MM.1S (cell line): ENCODE measurements at regions not wholly inside any gene's neighbourhood (a gene's known extent, or its start where the extent isn't known, plus 50 kb on each side); places are given as distances from the start of the nearest gene placed in this dataset.

Experiments
- DNase-seq: peaks from one replicate; pipeline ENCODE4 v3.0.0-alpha.2; 2015
- H2AFZ ChIP-seq: fragments of 300-600 bp; sonication (generic); 2 replicates; pipeline ENCODE4 v1.6.0; 2016; ENCODE audit warnings: antibody characterized with exemption, low read length
- H3F3A ChIP-seq: fragments of 300-600 bp; sonication (generic); 2 replicates; pipeline ENCODE4 v1.6.1; 2016; ENCODE audit warnings: mild to moderate bottlenecking, antibody characterized with exemption, low read length, moderate library complexity, mixed read lengths; ENCODE audit not compliant: insufficient read depth
- H3K27ac ChIP-seq: fragments of 300-600 bp; sonication (generic); 2 replicates; pipeline ENCODE4 v1.5.1; 2016; ENCODE audit warnings: mild to moderate bottlenecking, low read length
- H3K27me3 ChIP-seq: fragments of 300-600 bp; sonication (generic); replicated peaks from 2 replicates; pipeline ENCODE4 v1.6.0; 2016; ENCODE audit warnings: low read length; ENCODE audit not compliant: insufficient read depth
- H3K36me3 ChIP-seq: fragments of 300-600 bp; sonication (generic); replicated peaks from 2 replicates; pipeline ENCODE4 v1.6.1; 2016; ENCODE audit warnings: mild to moderate bottlenecking, low read length, mixed read lengths; ENCODE audit not compliant: insufficient read depth
- H3K4me1 ChIP-seq: fragments of 300-600 bp; sonication (generic); 2 replicates; pipeline ENCODE4 v1.6.1; 2016; ENCODE audit warnings: low read length, mixed read lengths
- H3K4me2 ChIP-seq: fragments of 300-600 bp; sonication (generic); 2 replicates; pipeline ENCODE4 v1.6.0; 2016; ENCODE audit warnings: low read depth, low read length
- H3K4me3 ChIP-seq: fragments of 300-600 bp; sonication (generic); 2 replicates; pipeline ENCODE4 v1.5.1; 2016; ENCODE audit warnings: low read length, mixed read lengths
- H3K79me2 ChIP-seq: fragments of 300-600 bp; sonication (generic); 2 replicates; pipeline ENCODE4 v1.6.1; 2016; ENCODE audit warnings: mixed run types, low read length, mixed read lengths
- H3K9ac ChIP-seq: fragments of 300-600 bp; sonication (generic); 2 replicates; pipeline ENCODE4 v1.6.1; 2016; ENCODE audit warnings: low read length, mixed read lengths
- H3K9me2 ChIP-seq: fragments of 300-600 bp; sonication (generic); replicated peaks from 2 replicates; pipeline ENCODE4 v1.6.1; 2016; ENCODE audit warnings: mild to moderate bottlenecking, low read length, mixed read lengths; ENCODE audit not compliant: insufficient read depth
- H3K9me3 ChIP-seq: fragments of 300-600 bp; sonication (generic); replicated peaks from 2 replicates; pipeline ENCODE4 v1.6.1; 2016; ENCODE audit warnings: mild to moderate bottlenecking, low read length, mixed read lengths; ENCODE audit not compliant: insufficient read depth
- H4K20me1 ChIP-seq: fragments of 300-600 bp; sonication (generic); 2 replicates; pipeline ENCODE4 v1.6.1; 2016; ENCODE audit warnings: mild to moderate bottlenecking, low read length, moderate library complexity, mixed read lengths; ENCODE audit not compliant: insufficient read depth
- EZH2 ChIP-seq: fragments of 300-600 bp; sonication (generic); optimal IDR thresholded peaks from 2 replicates; pipeline ENCODE3; 2017; ENCODE audit warnings: low read depth, mild to moderate bottlenecking, antibody characterized with exemption, low read length, mixed read lengths
- EZH2phosphoT487 ChIP-seq: fragments of 300-600 bp; sonication (generic); IDR thresholded peaks from 2 replicates; pipeline ENCODE4 v1.6.1; 2018; ENCODE audit warnings: antibody characterized with exemption, low read length
- TF ChIP-seq, protein P1 (sequence below): fragments of 300-600 bp; sonication (generic); IDR thresholded peaks from 2 replicates; pipeline ENCODE4 v1.5.1; 2016; ENCODE audit warnings: antibody characterized with exemption, low read length, mixed read lengths

DNA sequence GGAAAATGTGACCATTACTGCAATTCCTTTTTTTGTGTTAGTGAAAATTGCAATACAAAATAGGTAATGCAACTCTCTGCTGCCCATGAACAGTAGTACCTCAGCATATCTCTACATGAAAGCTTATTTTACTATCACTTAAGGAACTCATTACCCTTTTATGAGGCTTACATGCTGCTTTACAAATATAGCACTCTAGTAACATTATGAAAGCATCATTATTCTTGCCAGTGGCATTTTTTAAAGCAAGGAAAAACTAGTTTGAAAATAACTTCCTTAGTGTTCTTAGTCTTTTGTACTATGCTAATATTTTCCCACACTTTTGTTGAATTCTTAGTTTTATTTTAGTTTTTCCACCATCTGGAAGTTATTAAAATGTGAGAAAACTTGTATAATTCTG is 797.3 kb upstream of the ARRDC3 start:
- H3K4me3 ChIP-seq = no peak overlapping the region
- TF ChIP-seq, protein P1, sequence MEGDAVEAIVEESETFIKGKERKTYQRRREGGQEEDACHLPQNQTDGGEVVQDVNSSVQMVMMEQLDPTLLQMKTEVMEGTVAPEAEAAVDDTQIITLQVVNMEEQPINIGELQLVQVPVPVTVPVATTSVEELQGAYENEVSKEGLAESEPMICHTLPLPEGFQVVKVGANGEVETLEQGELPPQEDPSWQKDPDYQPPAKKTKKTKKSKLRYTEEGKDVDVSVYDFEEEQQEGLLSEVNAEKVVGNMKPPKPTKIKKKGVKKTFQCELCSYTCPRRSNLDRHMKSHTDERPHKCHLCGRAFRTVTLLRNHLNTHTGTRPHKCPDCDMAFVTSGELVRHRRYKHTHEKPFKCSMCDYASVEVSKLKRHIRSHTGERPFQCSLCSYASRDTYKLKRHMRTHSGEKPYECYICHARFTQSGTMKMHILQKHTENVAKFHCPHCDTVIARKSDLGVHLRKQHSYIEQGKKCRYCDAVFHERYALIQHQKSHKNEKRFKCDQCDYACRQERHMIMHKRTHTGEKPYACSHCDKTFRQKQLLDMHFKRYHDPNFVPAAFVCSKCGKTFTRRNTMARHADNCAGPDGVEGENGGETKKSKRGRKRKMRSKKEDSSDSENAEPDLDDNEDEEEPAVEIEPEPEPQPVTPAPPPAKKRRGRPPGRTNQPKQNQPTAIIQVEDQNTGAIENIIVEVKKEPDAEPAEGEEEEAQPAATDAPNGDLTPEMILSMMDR = no peak
- TF ChIP-seq EZH2 (no peak), EZH2phosphoT487 (no peak)

DNA sequence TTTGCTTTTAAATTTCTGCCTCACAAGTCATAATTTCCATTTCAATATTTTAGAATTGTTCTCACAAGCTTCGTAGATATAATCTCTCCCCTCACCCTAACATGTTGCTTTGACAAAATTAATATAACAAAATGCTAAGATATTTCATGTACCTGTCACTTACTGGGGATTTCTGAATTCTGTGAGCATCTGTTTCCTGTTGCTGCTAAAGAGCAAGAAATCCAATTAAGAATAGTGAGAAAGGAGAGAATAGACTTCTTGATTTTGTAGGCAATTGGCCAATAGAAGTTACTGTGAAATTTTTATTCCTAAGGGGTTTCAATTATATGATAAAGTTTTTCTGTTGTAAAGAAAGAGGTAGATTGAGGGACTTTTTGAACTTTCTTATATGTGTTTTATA is 796.5 kb upstream of the ARRDC3 start:
- Histone ChIP-seq H3K4me2 (no peak overlapping the region), H3K79me2 (no peaks in the 10 kb centered on the region), H3K27ac (no peak overlapping the region), H3K9me3 (no peaks in the 10 kb centered on the region), H2AFZ (no peak overlapping the region), H3K9ac (no peak overlapping the region), H3F3A (no peaks in the 10 kb centered on the region), H3K9me2 (no peaks in the 10 kb centered on the region), H3K27me3 (no peaks in the 10 kb centered on the region), H3K36me3 (no peaks in the 10 kb centered on the region), H3K4me3 (no peak overlapping the region), H4K20me1 (no peaks in the 10 kb centered on the region), H3K4me1 (no peaks in the 10 kb centered on the region)
- no peak for DNase-seq
- TF ChIP-seq EZH2 = no peak
- no peak for TF ChIP-seq EZH2phosphoT487
- TF ChIP-seq, protein P1 = no peak

More for the DNA sequence above, 797.3 kb upstream of the ARRDC3 start:
- no peak for DNase-seq
- Histone ChIP-seq H3K27ac (no peak overlapping the region), H3F3A (no peaks in the 10 kb centered on the region), H3K9me3 (no peaks in the 10 kb centered on the region), H3K9me2 (no peaks in the 10 kb centered on the region), H3K79me2 (no peaks in the 10 kb centered on the region), H3K36me3 (no peaks in the 10 kb centered on the region), H3K4me2 (no peak overlapping the region), H3K4me1 (no peaks in the 10 kb centered on the region), H4K20me1 (no peaks in the 10 kb centered on the region), H3K27me3 (no peaks in the 10 kb centered on the region), H2AFZ (no peak overlapping the region), H3K9ac (no peak overlapping the region)

DNA sequence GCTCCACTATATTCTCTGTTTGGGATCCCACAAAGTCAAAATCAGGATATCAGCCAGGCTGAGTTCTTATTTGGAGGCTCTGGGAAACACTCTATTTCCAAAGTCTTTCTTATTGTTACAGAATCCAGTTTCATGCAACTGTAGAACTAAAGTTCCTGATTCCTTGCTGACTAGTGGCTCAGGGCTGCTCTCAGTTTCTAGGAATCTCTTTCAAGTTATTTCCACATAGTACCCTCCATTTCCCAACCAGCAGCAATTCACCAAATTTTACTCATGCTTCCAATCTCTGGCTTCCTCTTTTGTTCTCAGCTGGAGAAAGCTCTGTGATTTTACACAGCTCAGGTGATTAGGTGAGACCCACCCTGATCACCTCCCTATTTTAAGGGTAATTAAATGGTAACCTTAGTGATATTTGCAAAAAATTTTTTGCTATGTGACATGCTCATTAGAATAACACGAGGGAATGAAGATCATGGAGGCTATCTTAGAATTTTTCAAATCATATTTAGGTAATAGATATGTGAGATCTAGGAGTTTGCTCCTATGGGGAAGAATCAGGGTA is 794.9 kb upstream of the ARRDC3 start:
- no peaks in the 10 kb centered on the region for H3K79me2 ChIP-seq
- H3K36me3 ChIP-seq = no peaks in the 10 kb centered on the region
- no peaks in the 10 kb centered on the region for H3F3A ChIP-seq
- H3K9me3 ChIP-seq = no peaks in the 10 kb centered on the region
- no peaks in the 10 kb centered on the region for H4K20me1 ChIP-seq
- H3K4me3 ChIP-seq = no peak overlapping the region
- no peak overlapping the region for H3K9ac ChIP-seq
- no peaks in the 10 kb centered on the region for H3K27me3 ChIP-seq
- H3K4me2 ChIP-seq = no peak overlapping the region
- no peak overlapping the region for H2AFZ ChIP-seq
- no peak overlapping the region for H3K27ac ChIP-seq
- TF ChIP-seq, protein P1 = no peak
- TF ChIP-seq EZH2phosphoT487 = no peak
- no peak for TF ChIP-seq EZH2
- no peaks in the 10 kb centered on the region for H3K9me2 ChIP-seq
- no peak for DNase-seq
- no peaks in the 10 kb centered on the region for H3K4me1 ChIP-seq
